ENCODE measurements at regions not wholly inside any gene's neighbourhood (a gene's known extent, or its start where the extent isn't known, plus 50 kb on each side); places are given as distances from the start of the nearest gene placed in this dataset.
A peak's percentile ranks its signal among the peaks of the same experiment; 100 is the strongest.
"Not testable (repeated sequence)": the region's sequence is repeated elsewhere in the genome, so short reads cannot be mapped to it uniquely, and the experiment has no call there.

DNA sequence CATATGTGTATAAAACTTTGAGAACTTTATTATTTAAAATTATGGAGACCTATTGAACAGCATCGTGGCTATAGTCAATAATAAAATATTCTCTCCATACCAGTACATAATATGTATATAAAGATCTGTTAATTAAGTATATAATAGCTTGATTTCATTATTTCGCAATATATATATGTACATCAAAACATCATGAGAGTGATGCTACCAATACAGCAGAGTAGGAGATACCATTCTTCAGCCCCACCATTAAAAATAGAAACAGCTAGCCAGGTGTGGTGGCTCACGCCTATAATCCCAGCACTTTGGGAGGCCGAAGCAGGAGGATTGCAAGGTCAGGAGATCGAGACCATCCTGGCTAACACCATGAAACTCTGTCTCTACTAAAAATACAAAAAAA is 1755.3 kb upstream of the SPRY2 start:
- no peak for DNase-seq

DNA sequence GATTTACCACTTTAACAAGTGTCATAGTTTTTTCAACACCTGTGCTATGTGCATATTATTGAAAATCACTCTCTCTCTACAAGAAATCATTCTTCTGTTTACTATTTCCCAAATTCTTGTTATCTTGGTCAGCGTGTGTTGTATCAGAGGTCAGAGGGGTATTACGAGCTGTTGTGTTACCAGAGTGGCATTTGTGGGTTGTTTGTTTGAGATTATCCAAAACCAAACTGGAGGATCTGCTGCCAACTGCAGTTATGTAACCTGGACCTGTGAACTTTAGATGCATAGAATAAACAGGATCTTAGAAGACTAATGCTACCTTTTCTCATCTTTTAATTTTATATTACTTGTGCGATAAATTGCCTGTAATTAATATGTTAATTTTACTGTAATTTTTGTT is 1751.4 kb upstream of the SPRY2 start:
- DNase-seq, result no peak

DNA sequence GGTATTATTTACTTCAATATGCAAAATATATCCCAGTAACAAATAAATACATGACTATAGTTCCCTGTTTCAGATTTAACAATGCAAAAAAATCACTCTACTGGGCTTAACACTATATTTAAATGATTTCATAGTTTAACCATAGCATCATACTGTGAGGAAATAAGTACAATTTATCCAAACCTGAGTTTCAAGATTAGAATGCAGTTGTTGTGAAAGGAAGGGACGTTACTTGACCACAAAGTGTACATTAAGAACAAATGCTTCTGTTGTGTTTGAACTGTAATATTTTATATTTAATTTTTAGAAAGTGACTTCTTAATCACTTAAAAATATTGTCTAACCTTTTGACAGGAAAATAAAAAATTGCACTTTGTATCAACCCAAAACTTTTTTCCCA is 1747.9 kb upstream of the SPRY2 start:
- no peak for DNase-seq

GRCh38 chr13:82076496-82076895 is 1735.6 kb upstream of the SPRY2 start:
- DNase-seq, result no peak

DNA sequence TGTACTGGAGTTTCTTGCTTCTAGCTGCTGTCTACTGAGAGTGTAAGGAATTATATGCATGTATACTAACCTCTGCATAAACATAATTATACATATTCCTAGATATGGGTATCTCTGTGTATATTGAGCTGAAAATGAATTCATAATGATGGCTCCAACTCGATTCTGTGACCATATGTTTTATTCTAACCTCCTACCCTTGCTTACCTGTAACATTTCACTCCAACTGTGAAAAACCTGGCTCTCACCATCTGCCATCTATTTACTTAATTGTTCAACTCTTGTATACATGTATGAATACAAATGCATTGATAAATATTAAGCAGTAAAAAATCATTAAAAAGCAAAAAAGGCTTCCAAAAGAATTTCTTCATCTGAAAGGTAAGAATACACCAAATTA is 1729.5 kb upstream of the SPRY2 start:
- no peak for DNase-seq

- no peak for DNase-seq
These were observed 1721.8 kb upstream of the SPRY2 start for GRCh38 chr13:82062772-82063171.

DNA sequence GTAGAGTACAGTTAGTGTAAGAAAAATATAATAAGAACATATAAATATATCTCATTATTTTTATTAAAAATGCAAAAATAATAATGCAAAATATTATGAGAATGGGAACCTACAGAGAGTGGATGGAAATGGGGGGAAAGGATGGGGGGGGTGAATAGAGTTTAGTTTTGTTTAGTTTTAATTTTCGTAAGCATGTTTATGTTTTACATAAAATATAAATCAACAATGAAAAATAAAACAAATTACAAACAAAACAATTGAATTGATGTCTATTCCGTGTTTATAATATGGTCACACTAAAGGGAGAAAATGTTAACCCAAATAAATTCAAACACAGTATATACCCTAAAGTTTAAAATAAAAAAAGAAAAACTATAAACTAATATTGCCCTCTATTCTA is 1717.4 kb upstream of the SPRY2 start:
- DNase-seq, result no peak

DNA sequence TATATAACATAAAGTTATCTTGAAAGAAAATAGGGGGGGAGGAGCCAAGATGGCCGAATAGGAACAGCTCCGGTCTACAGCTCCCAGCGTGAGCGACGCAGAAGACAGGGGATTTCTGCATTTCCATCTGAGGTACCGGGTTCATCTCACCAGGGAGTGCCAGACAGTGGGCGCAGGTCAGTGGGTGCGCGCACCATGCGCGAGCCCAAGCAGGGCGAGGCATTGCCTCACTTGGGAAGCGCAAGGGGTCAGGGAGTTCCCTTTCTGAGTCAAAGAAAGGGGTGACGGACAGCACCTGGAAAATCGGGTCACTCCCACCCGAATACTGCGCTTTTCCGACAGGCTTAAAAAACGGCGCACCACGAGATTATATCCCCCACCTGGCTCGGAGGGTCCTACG is 1704.4 kb upstream of the SPRY2 start:
- not testable (repeated sequence) for DNase-seq

DNA sequence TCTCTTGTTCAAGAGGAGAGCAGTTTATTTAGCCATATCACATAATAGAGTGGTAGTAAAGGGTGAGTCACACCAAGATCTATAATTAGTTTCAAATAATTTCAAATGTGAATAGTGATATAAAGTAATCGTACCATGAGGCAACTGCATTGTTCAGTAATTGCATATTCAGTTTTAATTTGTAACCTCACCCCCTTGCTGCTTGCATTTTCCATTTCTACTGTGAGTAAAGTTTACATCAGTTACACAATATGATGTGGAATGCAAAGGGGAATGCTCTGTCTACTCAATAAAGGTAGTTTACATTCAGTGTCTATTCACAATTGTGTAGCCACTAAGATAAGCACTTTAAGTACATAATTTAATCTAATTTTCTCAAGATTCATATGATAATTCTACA is 1695.7 kb upstream of the SPRY2 start:
- DNase-seq, result no peak

- no peak for DNase-seq
These were observed 1670.4 kb upstream of the SPRY2 start for GRCh38 chr13:82011355-82011754.

DNA sequence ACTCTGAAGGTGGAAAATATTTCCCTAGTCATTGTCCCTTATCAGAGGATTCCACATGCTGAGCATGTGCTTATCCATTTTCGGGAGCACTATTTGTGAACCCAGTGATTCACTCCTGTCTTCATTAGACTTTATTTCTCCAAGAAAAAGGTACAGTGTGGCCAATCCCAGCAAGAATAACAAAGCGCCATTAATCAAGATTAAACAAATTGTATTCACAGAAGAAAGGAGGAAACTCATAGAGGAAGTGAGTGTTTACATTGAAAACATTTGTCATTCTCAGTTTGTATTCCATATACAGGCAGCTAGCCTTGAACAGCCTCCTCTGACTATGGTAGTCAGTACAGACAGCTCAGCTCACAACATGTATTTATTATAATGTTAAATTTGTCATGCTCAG is 1669.9 kb upstream of the SPRY2 start:
- no peak for DNase-seq

DNA sequence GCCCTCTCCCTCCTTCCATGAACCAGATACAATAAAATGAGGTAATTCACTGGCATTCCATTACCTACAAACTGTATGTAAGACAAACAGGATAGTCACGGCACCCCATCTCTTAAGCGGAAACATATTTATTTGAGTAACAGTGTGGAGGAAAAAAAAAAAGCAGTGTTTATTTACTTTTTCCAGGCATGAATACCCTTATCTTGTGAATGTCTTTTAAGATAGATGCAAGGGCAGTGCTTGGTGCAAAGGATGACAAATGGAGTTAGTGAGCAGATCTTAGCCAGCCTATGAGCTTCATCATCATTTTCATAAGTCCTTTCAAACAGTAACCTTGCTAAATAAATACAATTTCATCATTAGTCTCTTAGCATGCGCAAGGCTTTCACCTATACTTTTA is 1661.8 kb upstream of the SPRY2 start:
- no peak for DNase-seq

GRCh38 chr13:81995316-81995715 is 1654.4 kb upstream of the SPRY2 start:
- DNase-seq, result no peak

DNA sequence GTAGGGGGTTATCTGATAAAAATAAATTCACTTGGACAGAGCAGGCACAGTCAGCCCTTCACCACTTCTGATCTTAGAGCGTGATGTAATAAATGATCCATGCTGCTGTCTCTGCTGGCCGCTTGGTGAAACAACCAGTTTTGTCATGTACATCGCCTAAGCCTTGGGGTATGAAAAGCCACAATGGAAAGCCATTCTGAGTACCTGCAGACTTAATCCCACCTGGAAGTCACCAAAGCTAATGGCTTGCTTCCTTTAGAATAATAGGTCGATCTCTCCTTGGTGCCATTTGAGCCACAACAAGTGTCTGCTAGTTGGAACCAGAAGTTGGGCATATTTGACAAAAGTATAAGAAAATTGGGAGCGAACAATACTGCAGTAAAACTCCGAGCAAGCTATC is 1649.7 kb upstream of the SPRY2 start:
- no peak for DNase-seq

DNA sequence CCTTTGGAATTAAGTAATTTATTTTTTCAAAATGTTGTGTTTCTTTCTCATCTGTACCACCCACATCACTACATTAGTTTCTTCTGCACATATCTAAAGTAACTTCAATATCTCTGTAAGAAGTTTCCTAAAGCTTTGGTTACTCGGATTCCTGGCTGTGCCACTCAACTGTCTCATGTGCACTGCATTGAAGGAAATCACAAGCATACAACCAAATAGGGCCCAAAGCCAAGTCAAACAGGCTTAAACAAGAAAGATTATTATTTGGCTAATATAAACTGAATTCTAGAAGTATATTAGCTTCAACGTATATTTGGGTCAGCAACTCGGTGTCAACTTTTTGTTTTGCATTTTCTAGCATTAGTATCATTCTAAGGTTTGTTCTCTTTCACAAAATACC is 1647.6 kb upstream of the SPRY2 start:
- DNase-seq, result no peak

GRCh38 chr13:81987677-81988357 is 1646.9 kb upstream of the SPRY2 start:
- no peak for DNase-seq

DNA sequence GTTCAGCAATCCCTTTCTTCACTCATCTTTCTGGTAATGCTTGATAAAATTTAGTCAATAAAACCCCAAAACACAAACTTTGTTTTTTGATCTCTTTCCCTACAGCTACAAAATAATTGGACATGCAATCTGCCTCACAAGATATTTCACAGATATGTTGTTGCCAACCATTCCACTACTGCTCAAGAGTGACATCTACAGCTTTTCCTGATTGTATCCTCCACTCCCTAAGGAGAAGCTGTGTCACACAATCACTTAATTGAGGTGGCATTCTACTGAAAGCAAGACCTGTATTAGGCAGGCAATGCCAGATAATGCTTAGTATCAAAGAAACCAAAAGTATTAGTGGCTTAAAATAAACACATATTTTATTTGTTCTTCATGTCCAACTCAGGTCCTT is 1646.2 kb upstream of the SPRY2 start:
- no peak for DNase-seq

GRCh38 chr13:81986308-81986707 is 1645.4 kb upstream of the SPRY2 start:
- no peak for DNase-seq

DNA sequence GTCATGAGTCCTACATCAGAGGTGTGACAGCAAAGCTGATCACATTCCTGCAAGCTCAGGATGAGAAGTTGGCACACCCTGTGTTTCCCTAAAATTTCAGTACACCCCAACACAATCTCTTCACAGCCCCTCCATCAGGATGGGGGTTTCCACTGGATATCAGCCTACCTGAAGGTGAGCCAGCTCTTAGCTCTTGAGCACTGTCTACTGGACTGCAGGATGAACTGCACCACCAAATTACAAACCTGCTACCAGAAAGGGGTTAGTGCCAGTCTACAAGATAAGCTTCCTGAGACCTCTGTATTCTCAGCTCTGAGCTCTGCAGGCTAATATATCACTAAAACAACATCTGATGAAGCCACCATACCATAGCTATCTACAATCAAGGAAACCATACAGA is 1616.2 kb upstream of the SPRY2 start:
- no peak for DNase-seq

GRCh38 chr13:81929988-81930387 is 1589.1 kb upstream of the SPRY2 start:
- peak; percentile 39 for DNase-seq

DNA sequence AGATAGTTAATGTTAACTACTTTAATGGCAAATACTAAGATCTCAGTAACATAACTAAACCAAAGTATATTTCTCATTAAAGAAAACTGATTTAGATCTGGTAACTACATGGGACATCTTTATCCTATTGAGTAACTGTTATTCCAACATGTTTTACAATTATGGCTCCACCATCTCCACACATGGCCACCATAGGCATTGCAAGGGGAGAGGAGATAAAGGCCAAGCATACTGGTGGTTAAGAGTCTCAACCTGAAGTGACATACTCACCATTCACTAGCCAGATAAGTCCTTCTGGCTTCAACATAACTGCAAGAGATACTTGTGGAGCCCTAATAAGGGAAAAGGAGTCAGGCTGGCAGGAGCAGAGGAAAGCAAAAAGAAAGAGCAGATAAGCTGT is 1586.4 kb upstream of the SPRY2 start:
- no peak for DNase-seq

DNA sequence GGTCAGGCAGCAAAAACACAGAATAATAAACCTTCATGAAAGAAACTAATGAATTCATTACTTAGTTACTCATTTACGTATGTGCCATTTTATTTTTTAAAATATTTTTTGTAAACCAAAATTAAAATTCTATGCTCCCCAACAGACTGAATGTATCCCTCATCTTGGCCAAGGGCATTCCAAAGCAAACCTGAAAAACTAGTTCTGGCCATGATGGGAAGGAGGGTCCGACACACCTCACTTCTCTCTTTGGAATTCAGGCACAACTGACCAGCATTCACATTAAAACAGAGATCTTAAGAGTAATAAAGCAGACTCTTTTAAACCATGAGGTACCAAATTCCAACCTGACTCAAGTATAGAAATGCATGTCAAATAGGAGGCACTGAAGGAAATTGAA is 1576.9 kb upstream of the SPRY2 start:
- DNase-seq, result no peak

GRCh38 chr13:81916461-81916860 is 1575.5 kb upstream of the SPRY2 start:
- no peak for DNase-seq

GRCh38 chr13:81907787-81908372 is 1567.0 kb upstream of the SPRY2 start:
- no peak for DNase-seq

DNA sequence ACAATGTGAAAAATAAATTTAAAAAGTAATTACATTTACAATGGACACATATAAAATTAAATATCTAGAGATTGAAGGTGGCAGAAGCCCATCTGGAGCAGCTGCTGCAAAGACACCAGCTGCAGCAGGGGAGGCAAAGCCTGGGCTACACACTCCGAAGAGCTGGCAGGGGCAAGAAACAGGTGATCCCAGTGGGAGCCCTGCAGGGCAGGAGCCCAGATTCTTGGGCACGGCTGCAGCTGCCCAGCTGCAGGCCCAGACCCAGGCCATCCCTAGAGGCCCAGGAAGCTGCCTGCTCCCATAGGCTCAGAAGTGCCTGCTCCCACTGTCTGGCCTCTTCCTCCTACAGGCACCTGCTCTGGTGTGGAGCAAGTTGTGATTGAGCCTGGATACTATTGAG is 1547.9 kb upstream of the SPRY2 start:
- no peak for DNase-seq
